Psoas muscle (tissue), 7 donors: ENCODE measurements at regions not wholly inside any gene's neighbourhood (a gene's known extent, or its start where the extent isn't known, plus 50 kb on each side); places are given as distances from the start of the nearest gene placed in this dataset.
A peak's percentile ranks its signal among the peaks of the same experiment; 100 is the strongest.

Experiments
- ATAC-seq, 4 donors: fragments of 200-7000 bp; cut with Tn5 transposase; one replicate each; pipeline ENCODE4 v1.9.1; 2020; ENCODE audit warnings: moderate library complexity in 3 of 4, mild to moderate bottlenecking in 2 of 4
- DNase-seq, 2 donors: peaks; one replicate each; pipeline ENCODE4 v3.0.0-alpha.2; 2020
- H3K27ac ChIP-seq: fragments of 200-600 bp; one replicate; pipeline ENCODE4 v1.8.0; 2022
- H3K27me3 ChIP-seq, 3 donors: fragments of 200-600 bp in 1 of 3; one replicate each; pipeline versions ENCODE4 v1.6.1 to v1.8.0; 2013 to 2022; ENCODE audit warnings: low read length in 2 of 3, mild to moderate bottlenecking in 2 of 3, moderate library complexity in 1 of 3; ENCODE audit not compliant: insufficient read depth in 3 of 3
- H3K36me3 ChIP-seq, 2 donors: fragments of 200-600 bp in 1 of 2; one replicate each; pipeline versions ENCODE4 v1.6.1 to v1.8.0; 2013 to 2022; ENCODE audit warnings: low read depth in 1 of 2, mild to moderate bottlenecking in 1 of 2, moderate library complexity in 1 of 2; ENCODE audit not compliant: insufficient read depth in 1 of 2
- H3K4me1 ChIP-seq: fragments of 200-600 bp; one replicate; pipeline ENCODE4 v1.8.0; 2022
- H3K4me3 ChIP-seq: fragments of 200-600 bp; one replicate; pipeline ENCODE4 v1.8.0; 2022; ENCODE audit warnings: mild to moderate bottlenecking
- H3K9me3 ChIP-seq: fragments of 200-600 bp; one replicate; pipeline ENCODE4 v1.8.0; 2022
- CTCF ChIP-seq: fragments of 200-600 bp; IDR thresholded peaks from one replicate; pipeline ENCODE4 v1.8.0; 2022; ENCODE audit warnings: antibody characterized with exemption
- WGBS, 3 donors: extraction: QIAGEN DNeasy Blood & Tissue Kit; methylation state at CpG; one replicate each; pipeline versions ENCODE4 v1.1.6 to v1.1.7; 2013; 5-methylcytosine and 5-hydroxymethylcytosine counted together
- intact Hi-C, 2 donors: fragments of 100-400 bp; cut with DNase I; formaldehyde crosslinking; loops; one replicate each; pipeline versions ENCODE4 v1.11.0 to v1.14.2; 2022
- donor health status: healthy with polysubstance abuse.
- donor health status: DM: no; HTN: no; CAD: no; lungs with moderate emphysema.
- donor health status: Bipolar disorder and iron deficiency.
- donor health status: healthy.
- donor health status: DM: yes; HTN: yes; CAD: no.
- donor health status: DM: no; HTN: no; CAD: no.
- donor health status: DM: yes; HTN: yes; CAD: no.

- 56 to 77% (median 57%) methylated on average over 1 of the region's 1 CpG for WGBS, 3 donors
- no peaks in the 10 kb centered on the region for H3K27me3 ChIP-seq
- H3K4me3 ChIP-seq: no peak overlapping the region
- no peak for TF ChIP-seq CTCF
- ATAC-seq (no peak), DNase-seq (no peak)
- intact Hi-C loops: no loop called here
- no peaks in the 10 kb centered on the region for H3K4me1 ChIP-seq
- no peak overlapping the region for H3K27ac ChIP-seq
- H3K9me3 ChIP-seq: no peaks in the 10 kb centered on the region
- no peaks in the 10 kb centered on the region for H3K36me3 ChIP-seq
Measured at GRCh38 chr10:76784076-76784475, 853.5 kb downstream of the KCNMA1 start.

GRCh38 chr10:76779796-76780301 lies 857.8 kb downstream of the KCNMA1 start:
- Histone ChIP-seq H3K27ac (no peak overlapping the region), H3K4me3 (no peak overlapping the region), H3K9me3 (no peaks in the 10 kb centered on the region), H3K4me1 (no peaks in the 10 kb centered on the region), H3K27me3 (no peaks in the 10 kb centered on the region), H3K36me3 (no peaks in the 10 kb centered on the region)
- ATAC-seq (no peak), DNase-seq (no peak)
- intact Hi-C loops: no loop called here
- WGBS, 3 donors: 52 to 58% (median 53%) methylated on average over 6 of the region's 6 CpGs
- no peak for TF ChIP-seq CTCF

- no peak overlapping the region for H3K4me3 ChIP-seq
- no peaks in the 10 kb centered on the region for H3K27me3 ChIP-seq
- intact Hi-C loops: no loop called here
- H3K4me1 ChIP-seq: no peaks in the 10 kb centered on the region
- ATAC-seq (no peak), DNase-seq (no peak)
- H3K27ac ChIP-seq: no peak overlapping the region
- no peaks in the 10 kb centered on the region for H3K9me3 ChIP-seq
- H3K36me3 ChIP-seq: no peaks in the 10 kb centered on the region
- 41 to 44% (median 43%) methylated on average over 10 of the region's 10 CpGs for WGBS, 3 donors
- TF ChIP-seq CTCF: no peak
Measured at GRCh38 chr10:76778914-76779795, 858.5 kb downstream of the KCNMA1 start.

- H3K27me3 ChIP-seq: no peaks in the 10 kb centered on the region
- no peak for DNase-seq
- H3K4me3 ChIP-seq: no peak overlapping the region
- no peaks in the 10 kb centered on the region for H3K9me3 ChIP-seq
- no peaks in the 10 kb centered on the region for H3K4me1 ChIP-seq
- H3K36me3 ChIP-seq: no peaks in the 10 kb centered on the region
- no peak overlapping the region for H3K27ac ChIP-seq
- intact Hi-C loops: no loop called here
- TF ChIP-seq CTCF: no peak
- peak in 3 of 4 donors; percentile 69 to 79 (median 74) for ATAC-seq
- 39 to 55% (median 46%) methylated on average over 4 of the region's 4 CpGs for WGBS, 3 donors
Measured at GRCh38 chr10:76774987-76775603, 862.5 kb downstream of the KCNMA1 start.
